DMS53 (cell line): ENCODE measurements at regions not wholly inside any gene's neighbourhood (a gene's known extent, or its start where the extent isn't known, plus 50 kb on each side); places are given as distances from the start of the nearest gene placed in this dataset.
A peak's percentile ranks its signal among the peaks of the same experiment; 100 is the strongest.
"Not testable (repeated sequence)": the region's sequence is repeated elsewhere in the genome, so short reads cannot be mapped to it uniquely, and the experiment has no call there.

ENCODE experiments used
- DNase-seq: peaks from one replicate; lab custom pipeline; 2025; lab: John Stamatoyannopoulos, UW

DNA sequence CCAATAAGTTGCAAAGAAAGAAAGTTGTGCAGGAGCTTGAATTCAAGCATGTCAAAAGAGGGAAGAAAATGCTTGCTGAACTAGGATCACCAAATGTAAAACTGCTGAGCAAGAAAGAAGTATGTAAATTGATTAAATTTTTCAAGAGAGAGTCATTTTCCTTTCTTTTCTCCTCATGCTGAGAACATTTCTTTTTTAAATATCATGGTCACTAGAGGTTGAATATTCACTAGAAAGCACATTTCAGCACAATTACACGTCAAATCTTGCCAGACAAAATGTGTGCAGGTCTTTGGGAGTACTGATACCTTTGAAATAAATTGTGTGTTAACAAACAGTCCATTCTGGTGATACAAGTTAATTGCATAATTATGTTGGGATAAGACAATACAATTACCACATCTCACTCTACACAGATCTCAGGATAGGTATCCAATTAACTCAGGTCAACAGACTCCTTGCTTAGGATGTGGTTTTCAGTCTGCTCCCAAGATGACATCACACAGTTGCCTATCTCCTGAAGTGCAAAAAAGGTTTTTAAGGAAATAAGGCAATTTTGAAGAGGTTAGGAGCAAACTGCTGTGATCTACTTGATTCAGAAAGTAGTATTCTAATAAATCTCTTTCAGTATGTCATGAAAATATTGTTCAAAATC lies 862.2 kb downstream of the RPS29 start:
- DNase-seq, result no peak

- no peak for DNase-seq
Observed at GRCh38 chr14:48714366-48714765, 871.8 kb downstream of the RPS29 start.

- no peak for DNase-seq
Observed at GRCh38 chr14:48710133-48710532, 876.0 kb downstream of the RPS29 start.

- DNase-seq, result no peak
Observed at GRCh38 chr14:48709277-48709785, 876.8 kb downstream of the RPS29 start.

GRCh38 chr14:48704639-48705038 lies 881.5 kb downstream of the RPS29 start:
- no peak for DNase-seq

DNA sequence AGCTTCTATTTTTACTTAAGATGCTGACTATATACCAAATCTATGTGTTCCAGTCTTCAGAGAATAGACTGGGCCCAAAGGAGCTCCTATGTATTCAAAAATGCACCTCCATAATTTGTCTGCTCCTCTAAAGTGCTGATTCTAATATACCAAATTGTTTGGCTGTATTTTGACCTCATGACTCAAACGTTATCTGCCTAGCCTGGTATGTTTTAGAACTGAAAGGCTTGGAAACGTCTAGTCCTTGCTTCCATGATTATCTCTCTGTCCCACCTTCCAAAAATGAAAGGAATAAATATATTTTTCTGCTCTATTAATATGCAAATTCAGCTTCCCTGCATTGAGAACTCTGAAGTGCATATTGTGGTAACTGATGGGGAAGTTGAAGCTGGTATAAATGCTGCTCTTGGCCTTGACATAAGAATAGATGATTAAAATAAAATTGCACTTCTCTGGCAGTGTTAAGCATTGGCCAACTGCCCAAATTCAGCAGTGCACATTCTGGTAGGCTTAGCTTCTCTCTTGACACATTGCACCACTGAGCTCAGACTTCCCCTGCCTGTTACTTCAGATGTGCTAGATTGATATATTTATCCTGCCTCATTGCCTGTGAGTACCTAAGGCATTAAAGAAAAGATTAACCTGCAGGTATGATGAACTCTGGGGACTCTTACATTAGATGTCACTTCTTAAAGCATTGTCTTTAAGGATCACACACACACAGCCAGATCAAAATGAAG lies 882.3 kb downstream of the RPS29 start:
- no peak for DNase-seq

GRCh38 chr14:48697362-48697761 lies 888.8 kb downstream of the RPS29 start:
- DNase-seq, result not testable (repeated sequence)

DNA sequence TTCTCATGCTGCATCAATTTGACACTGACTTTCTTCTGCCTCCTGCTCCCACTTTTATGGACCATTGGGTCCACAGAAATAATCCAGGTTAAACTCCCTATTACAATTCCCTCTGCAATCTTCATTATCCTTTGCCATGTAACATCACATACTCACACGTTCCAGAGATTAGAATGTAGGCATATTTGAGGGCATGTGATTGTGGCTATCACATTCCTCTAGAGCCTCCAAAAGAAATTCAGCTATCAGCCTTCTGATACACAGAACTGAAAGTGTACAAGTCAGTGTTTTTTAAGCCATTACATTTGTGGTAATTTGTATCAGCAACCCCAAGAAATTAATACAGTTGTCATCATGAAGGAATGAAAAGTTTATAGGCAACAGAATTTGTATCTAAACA lies 892.4 kb downstream of the RPS29 start:
- no peak for DNase-seq

DNA sequence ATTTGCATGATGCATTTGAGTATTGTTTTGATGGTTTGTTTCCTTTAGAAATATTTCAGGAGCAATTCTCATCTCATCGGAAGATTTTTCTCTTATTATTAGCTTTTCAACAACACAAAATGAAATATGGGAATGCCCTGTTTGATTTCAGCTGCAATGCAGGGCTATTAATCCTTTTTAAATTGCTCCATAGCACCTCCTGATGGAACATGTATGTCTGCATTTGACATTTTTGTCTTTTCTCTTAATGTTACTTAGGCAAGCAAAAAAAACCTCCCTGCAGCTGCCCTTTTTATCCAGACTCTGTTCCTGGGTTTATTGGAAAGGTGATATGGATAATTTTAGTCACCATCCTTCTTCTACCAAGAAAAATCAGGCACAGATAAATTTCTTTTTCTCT lies 895.8 kb downstream of the RPS29 start:
- peak; percentile 59 for DNase-seq

DNA sequence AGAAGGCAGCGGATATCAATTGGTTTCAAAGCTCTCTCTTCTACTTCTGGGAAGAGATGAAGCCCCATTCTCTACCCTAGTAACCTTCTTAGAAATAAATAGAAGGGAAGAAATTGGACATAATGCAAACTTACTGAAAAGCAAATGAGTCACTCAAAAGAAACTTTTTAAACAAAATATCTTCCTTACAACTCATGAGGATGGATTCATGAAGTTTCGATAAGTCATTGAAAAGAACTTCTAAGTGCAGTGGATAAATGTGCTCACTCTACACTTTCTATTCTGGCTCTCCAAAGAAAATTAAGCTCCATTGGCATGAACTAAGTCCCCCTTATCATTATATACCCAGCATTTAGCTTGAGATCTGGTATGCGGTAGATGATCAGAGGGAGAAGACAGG lies 899.5 kb downstream of the RPS29 start:
- DNase-seq, result no peak

GRCh38 chr14:48672506-48672905 lies 913.7 kb downstream of the RPS29 start:
- DNase-seq, result no peak

DNA sequence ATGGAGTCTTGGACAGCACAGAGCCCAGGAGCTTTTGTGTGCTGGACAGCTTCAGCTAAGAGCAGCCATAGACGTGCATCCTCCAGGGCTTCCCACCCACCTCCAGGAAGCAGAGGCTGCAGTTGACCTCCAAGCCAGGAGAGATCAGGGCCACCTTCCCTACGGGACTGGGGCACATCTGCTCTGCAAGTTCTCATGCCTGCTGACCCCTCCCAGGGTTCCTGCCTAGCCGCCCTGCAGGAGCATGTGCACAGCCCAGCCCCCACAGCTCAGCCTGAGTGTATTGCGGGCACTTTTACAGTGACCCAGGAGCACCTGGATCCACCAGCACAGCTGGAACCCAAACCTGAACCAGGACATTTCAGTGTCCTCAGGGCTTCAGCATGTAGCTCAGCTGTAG lies 915.2 kb downstream of the RPS29 start:
- no peak for DNase-seq

- DNase-seq, result no peak
Observed at GRCh38 chr14:48665077-48665784, 920.9 kb downstream of the RPS29 start.

DNA sequence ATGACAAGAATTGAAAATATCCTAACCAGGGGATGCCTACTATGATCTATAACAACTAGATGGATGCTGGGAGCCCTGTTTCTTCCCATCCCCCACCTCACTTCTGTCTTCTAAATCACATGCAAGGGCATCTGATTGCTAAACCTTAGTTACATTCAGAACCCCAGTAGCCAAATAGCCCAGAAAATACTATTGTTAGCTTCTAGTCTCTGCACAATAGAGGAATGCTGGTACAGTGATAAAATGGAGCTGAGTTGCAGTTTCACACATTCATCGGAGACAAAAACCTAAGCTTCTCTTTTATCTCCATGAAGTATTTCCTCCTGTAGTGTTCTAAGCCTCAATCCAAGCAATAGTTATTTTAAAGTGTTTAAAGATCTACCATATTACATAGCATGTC lies 942.9 kb downstream of the RPS29 start:
- no peak for DNase-seq

- DNase-seq, result no peak
Observed at GRCh38 chr14:48628870-48629269, 953.5 kb upstream of the MDGA2 start.

- DNase-seq, result no peak
Observed at GRCh38 chr14:48622980-48623379, 947.6 kb upstream of the MDGA2 start.

- no peak for DNase-seq
Observed at GRCh38 chr14:48618057-48618456, 942.7 kb upstream of the MDGA2 start.

GRCh38 chr14:48616931-48617330 lies 941.5 kb upstream of the MDGA2 start:
- no peak for DNase-seq

- no peak for DNase-seq
Observed at GRCh38 chr14:48615618-48616017, 940.2 kb upstream of the MDGA2 start.

DNA sequence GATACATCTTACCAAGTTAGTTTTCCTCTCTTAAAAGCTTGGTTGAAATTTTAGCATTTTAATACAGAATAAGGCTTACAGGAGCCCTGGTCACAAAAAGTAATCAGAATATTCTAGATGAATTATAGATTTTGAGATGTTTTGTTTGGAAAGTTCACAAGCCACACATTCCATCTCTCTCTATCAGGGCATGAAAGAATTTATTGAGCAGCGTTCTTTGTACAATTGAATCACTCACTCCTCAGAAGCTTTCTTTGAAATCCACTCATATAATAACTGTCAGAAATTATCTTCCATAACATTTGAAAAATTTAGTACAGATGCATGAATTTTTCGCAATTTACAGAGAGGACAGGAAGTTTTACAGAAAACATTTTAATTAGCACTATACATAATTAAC lies 938.6 kb upstream of the MDGA2 start:
- DNase-seq, result no peak

GRCh38 chr14:48606960-48607359 lies 931.6 kb upstream of the MDGA2 start:
- not testable (repeated sequence) for DNase-seq

DNA sequence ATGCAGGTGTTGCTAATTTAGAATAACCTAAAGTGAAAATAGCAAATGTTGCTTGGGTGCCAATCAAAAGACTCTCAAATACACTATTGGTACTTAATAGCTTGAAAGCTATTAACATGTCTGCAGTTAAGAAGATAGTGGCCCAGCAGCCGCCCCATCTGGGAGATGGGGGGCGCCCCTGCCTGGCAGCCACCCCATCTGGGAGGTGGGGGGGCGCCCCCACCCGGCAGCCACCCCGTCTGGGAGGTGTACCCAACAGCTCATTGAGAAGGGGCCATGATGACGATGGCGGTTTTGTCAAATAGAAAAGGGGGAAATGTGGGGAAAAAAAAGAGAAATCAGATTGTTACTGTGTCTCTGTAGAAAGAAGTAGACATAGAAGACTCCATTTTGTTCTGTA lies 923.1 kb upstream of the MDGA2 start:
- DNase-seq, result no peak

DNA sequence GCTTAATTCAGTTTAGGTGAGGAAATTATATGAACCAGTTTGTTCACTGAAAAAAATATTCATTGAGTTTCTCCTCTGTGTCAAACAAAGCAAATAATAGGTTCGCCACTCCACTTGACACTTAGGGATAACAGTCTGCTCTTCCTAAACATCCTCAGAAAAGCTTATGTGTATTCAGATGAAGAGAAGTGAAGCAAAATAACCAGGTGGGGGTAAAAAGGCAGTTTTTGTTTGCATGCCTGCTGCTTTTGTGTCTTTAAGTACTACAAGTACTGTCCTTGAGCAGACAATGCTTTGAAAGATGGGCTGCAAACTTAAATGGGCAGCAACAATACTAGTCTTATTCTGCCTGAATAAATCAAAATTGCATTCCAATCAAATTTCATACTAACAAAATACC lies 910.7 kb upstream of the MDGA2 start:
- DNase-seq, result peak; percentile 41
